Heart right ventricle (tissue), 16 donors: ENCODE measurements at regions not wholly inside any gene's neighbourhood (a gene's known extent, or its start where the extent isn't known, plus 50 kb on each side); places are given as distances from the start of the nearest gene placed in this dataset.

Experiments
- ATAC-seq, 8 donors: fragments of 200-7000 bp; cut with Tn5 transposase; one replicate each; pipeline ENCODE4 v1.9.1; 2020; ENCODE audit warnings: mild to moderate bottlenecking in 8 of 8, moderate library complexity in 8 of 8, moderate number of reproducible peaks in 1 of 8
- DNase-seq, 2 donors: peaks; one replicate each; pipeline ENCODE4 v3.0.0-alpha.2; 2020
- H3K27ac ChIP-seq, 10 donors: fragments of 200-600 bp; sonication (generic) in 2 of 10; one replicate each; pipeline versions ENCODE4 v1.5.0 to v1.8.0; 2020 to 2022; ENCODE audit warnings: mild to moderate bottlenecking in 3 of 10
- H3K27me3 ChIP-seq, 7 donors: fragments of 200-600 bp; one replicate each; pipeline ENCODE4 v1.8.0; 2021 to 2022; ENCODE audit warnings: mild to moderate bottlenecking in 2 of 7
- H3K36me3 ChIP-seq, 9 donors: fragments of 200-600 bp; sonication (generic) in 1 of 9; one replicate each; pipeline versions ENCODE4 v1.5.0 to v1.8.0; 2020 to 2022; ENCODE audit warnings: mild to moderate bottlenecking in 2 of 9
- H3K4me1 ChIP-seq, 9 donors: fragments of 200-600 bp; sonication (generic) in 1 of 9; one replicate each; pipeline versions ENCODE4 v1.5.0 to v1.8.0; 2020 to 2022; ENCODE audit warnings: mild to moderate bottlenecking in 4 of 9
- H3K4me3 ChIP-seq, 10 donors: fragments of 200-600 bp; sonication (generic) in 2 of 10; one replicate each; pipeline versions ENCODE4 v1.5.0 to v1.8.0; 2020 to 2022; ENCODE audit warnings: mild to moderate bottlenecking in 7 of 10, moderate library complexity in 2 of 10
- H3K9me3 ChIP-seq, 11 donors: fragments of 200-600 bp in 10 of 11; sonication (generic) in 2 of 11; one replicate each; pipeline versions ENCODE4 v1.5.0 to v1.8.0; 2013 to 2022; ENCODE audit warnings: mild to moderate bottlenecking in 2 of 11, control low read depth in 1 of 11, moderate library complexity in 1 of 11
- WGBS, 2 donors: extraction: QIAGEN DNeasy Blood & Tissue Kit; methylation state at CpG; one replicate each; pipeline ENCODE4 v1.1.7; 2013; ENCODE audit warnings: inconsistent platforms in 1 of 2; 5-methylcytosine and 5-hydroxymethylcytosine counted together
- intact Hi-C, 10 donors: fragments of 100-400 bp; cut with DNase I; formaldehyde crosslinking; loops; one replicate each; pipeline versions ENCODE4 v1.11.1 to v1.14.2; 2022
- TF ChIP-seq, protein P1 (sequence below), 9 donors: fragments of 200-600 bp; sonication (generic) in 2 of 9; IDR thresholded peaks; one replicate each; pipeline versions ENCODE4 v1.5.0 to v1.8.0; 2021 to 2022; ENCODE audit warnings: antibody characterized with exemption in 9 of 9, mild to moderate bottlenecking in 5 of 9, moderate library complexity in 1 of 9
- donor health status: Arrhythmogenic right ventricular cardiomyopathy.
- donor health status: ischemic (EF 13 %, LVEDD 7.1; RV severe dilation, severe dysfunction).
- donor health status: healthy with polysubstance abuse.
- donor health status: DM: no; HTN: yes; CAD: no.
- donor health status: DM: no; HTN: no; CAD: no.
- donor health status: ischemic (EF 25% LVEDD 6.9; RV normal size, moderate dysfunction).
- donor health status: ischemic (EF 25% LVEDD 5.7; RV mildly dilated, moderate dysfunction).
- donor health status: healthy.
- donor health status: DM: yes; HTN: yes; CAD: no.
- donor health status: Ischemic cardiomyopathy.
- donor health status: ischemic (EF 35%, LVEDD 5.7; RV mildly dilated, moderate dysfunction).
- donor health status: nonischemic (EF 11% LVEDD 7.7; RV severe dilation, severe dysfunction).
- donor health status: DM: yes; HTN: yes; CAD: no.
- donor health status: PGD.
- donor health status: ischemic (EF 29% LVEDD 5.4; RV normal size, mild dysfunction).
- donor health status: nonischemic (EF 23%, LVEDD 6.1; RV moderate dilation, normal function).

DNA sequence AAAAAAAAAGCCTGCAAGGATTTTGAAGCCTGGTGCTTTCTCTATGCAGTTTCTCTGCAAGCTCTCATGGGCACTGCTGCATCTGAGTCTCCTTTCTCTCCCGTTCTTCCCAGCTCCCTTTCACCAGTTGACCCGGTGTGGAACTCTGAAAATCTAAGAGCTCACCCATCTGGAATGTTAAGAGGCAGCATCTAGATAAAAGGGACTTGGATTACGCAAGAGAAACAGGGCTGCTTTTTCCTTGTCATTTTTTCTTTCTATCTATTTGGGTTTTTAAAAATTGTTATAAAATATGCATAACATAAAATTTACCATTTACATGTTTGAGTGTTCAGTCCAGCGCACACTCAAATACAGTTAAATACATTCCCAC lies 95.2 kb upstream of the RPS6KA3 start:
- intact Hi-C loops = loop anchor here in 2 of 10 donors (5.0 kb wide), 1 partner anchor 95 kb away; the partner anchor contains the start of gene RPS6KA3 (in 2 of the 2)
- Histone ChIP-seq H3K27ac (peak overlapping the region in 9 of 10 donors; percentile 59 to 88 (median 80)), H3K27me3 (peaks cover 0 to 14% (median 0%) of the 10 kb centered on the region in 7 donors), H3K36me3 (no peaks in the 10 kb centered on the region), H3K9me3 (no peaks in the 10 kb centered on the region), H3K4me1 (peaks cover 0 to 29% (median 9%) of the 10 kb centered on the region in 9 donors), H3K4me3 (no peak overlapping the region)
- 48% methylated on average over 4 of the region's 4 CpGs for WGBS, 2 donors
- DNase-seq (no peak), ATAC-seq (peak in 5 of 8 donors; percentile 83 to 91 (median 84))
- TF ChIP-seq, protein P1, sequence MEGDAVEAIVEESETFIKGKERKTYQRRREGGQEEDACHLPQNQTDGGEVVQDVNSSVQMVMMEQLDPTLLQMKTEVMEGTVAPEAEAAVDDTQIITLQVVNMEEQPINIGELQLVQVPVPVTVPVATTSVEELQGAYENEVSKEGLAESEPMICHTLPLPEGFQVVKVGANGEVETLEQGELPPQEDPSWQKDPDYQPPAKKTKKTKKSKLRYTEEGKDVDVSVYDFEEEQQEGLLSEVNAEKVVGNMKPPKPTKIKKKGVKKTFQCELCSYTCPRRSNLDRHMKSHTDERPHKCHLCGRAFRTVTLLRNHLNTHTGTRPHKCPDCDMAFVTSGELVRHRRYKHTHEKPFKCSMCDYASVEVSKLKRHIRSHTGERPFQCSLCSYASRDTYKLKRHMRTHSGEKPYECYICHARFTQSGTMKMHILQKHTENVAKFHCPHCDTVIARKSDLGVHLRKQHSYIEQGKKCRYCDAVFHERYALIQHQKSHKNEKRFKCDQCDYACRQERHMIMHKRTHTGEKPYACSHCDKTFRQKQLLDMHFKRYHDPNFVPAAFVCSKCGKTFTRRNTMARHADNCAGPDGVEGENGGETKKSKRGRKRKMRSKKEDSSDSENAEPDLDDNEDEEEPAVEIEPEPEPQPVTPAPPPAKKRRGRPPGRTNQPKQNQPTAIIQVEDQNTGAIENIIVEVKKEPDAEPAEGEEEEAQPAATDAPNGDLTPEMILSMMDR (IDR thresholded peaks at IDR 0.05) = no peak

DNA sequence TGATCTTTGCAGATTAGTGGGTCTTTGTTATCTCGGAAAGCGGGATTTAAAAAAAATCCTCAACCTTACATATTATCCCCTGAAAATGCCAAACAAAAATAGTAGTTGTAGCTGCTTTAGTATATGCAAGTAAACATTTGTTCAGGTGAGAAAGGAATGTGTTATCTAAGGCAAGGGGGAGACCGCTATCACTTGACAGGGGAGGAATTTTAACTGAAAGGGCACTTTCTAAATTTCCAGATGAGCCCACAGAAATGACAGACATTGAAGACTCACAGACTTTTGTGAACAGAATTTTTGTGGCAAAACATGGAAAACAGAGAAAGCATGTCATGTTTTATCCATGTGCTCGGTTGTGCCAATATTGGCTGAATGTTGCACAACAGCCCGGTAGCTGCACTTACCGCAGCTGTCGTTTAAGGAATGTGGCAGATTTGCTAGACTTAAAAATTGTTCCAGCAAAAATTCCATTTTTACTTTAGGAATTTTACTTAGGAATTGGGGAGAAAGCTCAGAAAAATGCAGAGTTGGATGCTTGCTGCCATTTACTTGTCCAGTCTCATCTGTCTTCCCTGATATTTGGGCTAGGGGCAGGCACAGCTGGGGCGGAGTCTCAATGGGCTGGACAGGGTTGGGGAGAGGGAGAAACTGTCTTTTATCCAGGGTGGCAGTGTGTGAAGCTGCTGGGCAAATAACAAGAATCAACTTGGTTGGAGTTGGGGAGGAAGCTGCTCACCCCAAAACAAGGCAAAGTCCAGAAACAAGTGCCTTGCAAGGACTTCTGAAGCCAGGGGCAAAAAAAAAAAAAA lies 94.6 kb upstream of the RPS6KA3 start:
- DNase-seq = no peak

DNA sequence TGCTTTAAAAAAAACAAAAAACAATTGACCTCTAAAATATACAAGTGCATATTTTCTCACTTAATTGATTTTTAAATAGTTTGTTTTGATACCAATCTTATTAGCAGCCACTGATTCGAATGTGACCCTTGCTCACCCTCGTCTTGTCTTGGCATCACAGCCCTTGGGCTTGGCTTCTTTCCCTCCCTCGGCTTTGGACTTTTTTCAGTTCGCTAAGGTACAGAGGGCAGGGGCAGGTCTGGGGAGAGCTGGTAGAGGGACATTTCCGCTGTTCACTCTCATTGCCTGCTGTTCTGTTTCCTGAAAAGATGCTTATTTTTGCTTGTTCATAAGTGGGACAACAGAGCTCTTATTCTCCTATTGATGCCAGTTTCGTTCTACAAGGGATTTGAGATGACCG lies 88.5 kb upstream of the RPS6KA3 start:
- intact Hi-C loops = no loop called here
- no peak overlapping the region for H3K4me3 ChIP-seq
- 73% methylated on average over 7 of the region's 7 CpGs for WGBS, 2 donors
- ATAC-seq (no peak), DNase-seq (no peak)
- peaks cover 0 to 7% (median 0%) of the 10 kb centered on the region in 7 donors for H3K27me3 ChIP-seq
- no peaks in the 10 kb centered on the region for H3K36me3 ChIP-seq
- no peaks in the 10 kb centered on the region for H3K4me1 ChIP-seq
- H3K27ac ChIP-seq = no peak overlapping the region
- no peaks in the 10 kb centered on the region for H3K9me3 ChIP-seq
- TF ChIP-seq, protein P1 (IDR thresholded peaks at IDR 0.05) = no peak

More for the DNA sequence above, 94.6 kb upstream of the RPS6KA3 start:
- Histone ChIP-seq H3K36me3 (no peaks in the 10 kb centered on the region), H3K27ac (peak overlapping the region in 6 of 10 donors; percentile 74 to 88 (median 82)), H3K4me3 (no peak overlapping the region), H3K9me3 (no peaks in the 10 kb centered on the region), H3K4me1 (peaks cover 0 to 29% (median 9%) of the 10 kb centered on the region in 9 donors), H3K27me3 (peaks cover 0 to 14% (median 0%) of the 10 kb centered on the region in 7 donors)
- peak in 2 of 8 donors; percentile 14 to 28 for ATAC-seq
- intact Hi-C loops = loop anchor here in 2 of 10 donors (5.0 kb wide), 1 partner anchor 94 kb away; the partner anchor contains the start of gene RPS6KA3 (in 2 of the 2)
- 49 to 59% methylated on average over 8 of the region's 8 CpGs for WGBS, 2 donors
- TF ChIP-seq, protein P1 (IDR thresholded peaks at IDR 0.05) = no peak

DNA sequence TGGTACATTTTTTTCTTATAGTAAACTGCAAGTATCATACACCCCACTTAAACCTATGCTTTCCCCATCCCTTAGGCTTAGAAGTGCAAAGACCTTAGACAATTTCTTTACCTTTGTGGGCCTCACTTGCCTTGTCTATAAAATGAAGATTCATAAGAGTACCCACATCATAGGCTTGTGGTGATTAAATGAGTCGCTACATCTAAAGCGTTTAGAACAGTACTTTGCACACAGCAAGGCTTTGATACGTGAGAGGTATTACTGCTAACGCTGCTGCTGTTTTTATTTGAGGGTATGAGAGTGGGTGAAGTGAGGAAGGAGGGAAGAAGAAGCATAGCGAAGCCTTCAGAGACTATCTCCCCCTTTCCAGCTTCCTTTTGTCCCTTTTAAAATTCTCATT lies 87.8 kb upstream of the RPS6KA3 start:
- Histone ChIP-seq H3K9me3 (no peaks in the 10 kb centered on the region), H3K27me3 (peaks cover 0 to 7% (median 0%) of the 10 kb centered on the region in 7 donors), H3K27ac (no peak overlapping the region), H3K4me1 (no peaks in the 10 kb centered on the region), H3K36me3 (no peaks in the 10 kb centered on the region), H3K4me3 (no peak overlapping the region)
- TF ChIP-seq, protein P1 (IDR thresholded peaks at IDR 0.05) = no peak
- DNase-seq = no peak
- ATAC-seq = no peak
- 93% methylated on average over 5 of the region's 5 CpGs for WGBS, 2 donors
- intact Hi-C loops = no loop called here
